Stimulated activated CD8-positive, alpha-beta memory T cell treated with anti-CD3 and anti-CD28 coated beads, Interleukin-4, amount 100 ng/mL, for 1 hour (primary cell): ENCODE measurements at regions not wholly inside any gene's neighbourhood (a gene's known extent, or its start where the extent isn't known, plus 50 kb on each side); places are given as distances from the start of the nearest gene placed in this dataset.
"Not testable (repeated sequence)": the region's sequence is repeated elsewhere in the genome, so short reads cannot be mapped to it uniquely, and the experiment has no call there.

ENCODE experiments used
- DNase-seq, 2 donors: peaks; one replicate each; pipeline ENCODE4 v3.0.0-alpha.2; 2020; ENCODE audit warnings: low read depth in 2 of 2, low spot score in 1 of 2

DNA sequence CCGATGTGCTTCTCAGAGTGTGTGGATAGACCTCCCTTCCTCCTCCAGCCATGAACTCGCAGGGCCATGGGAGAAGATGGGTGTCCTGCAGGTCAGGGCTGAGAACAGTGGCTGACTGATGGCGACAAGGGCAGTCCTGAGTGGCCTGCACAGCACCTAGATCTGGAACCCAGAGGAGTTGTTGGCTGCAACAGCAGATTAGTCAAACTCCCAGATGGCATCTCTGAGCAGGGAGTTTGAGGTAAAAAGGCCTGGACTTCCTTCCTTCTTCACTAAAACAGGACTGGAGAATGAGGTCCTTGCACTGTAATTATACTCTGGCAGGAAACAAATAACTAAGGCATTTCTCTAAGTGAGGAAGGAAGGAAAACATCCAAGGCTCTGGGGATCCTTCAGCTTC is 160.8 kb downstream of the MYCN start:
- DNase-seq: no peak

GRCh38 chr2:16100006-16100405 is 159.7 kb downstream of the MYCN start:
- no peak for DNase-seq

DNA sequence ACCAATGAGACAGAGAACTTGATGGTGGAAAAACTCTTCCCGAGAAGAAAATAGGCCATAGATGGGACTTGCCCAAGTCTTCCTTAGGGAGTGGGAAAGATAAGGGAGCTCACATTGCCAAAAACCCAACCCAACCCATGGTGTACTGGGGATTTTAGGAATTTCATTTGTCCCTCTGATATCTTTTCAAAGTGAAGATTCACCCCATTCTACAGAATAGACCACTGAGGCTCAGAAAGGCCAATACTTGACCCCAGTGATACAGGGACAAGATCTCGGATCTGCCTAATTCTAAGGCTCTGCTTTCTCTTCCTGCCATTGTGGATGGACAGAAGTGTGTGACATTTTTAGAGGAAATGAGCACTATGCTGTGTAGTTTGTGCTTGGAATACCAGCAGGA is 159.0 kb downstream of the MYCN start:
- DNase-seq: no peak

DNA sequence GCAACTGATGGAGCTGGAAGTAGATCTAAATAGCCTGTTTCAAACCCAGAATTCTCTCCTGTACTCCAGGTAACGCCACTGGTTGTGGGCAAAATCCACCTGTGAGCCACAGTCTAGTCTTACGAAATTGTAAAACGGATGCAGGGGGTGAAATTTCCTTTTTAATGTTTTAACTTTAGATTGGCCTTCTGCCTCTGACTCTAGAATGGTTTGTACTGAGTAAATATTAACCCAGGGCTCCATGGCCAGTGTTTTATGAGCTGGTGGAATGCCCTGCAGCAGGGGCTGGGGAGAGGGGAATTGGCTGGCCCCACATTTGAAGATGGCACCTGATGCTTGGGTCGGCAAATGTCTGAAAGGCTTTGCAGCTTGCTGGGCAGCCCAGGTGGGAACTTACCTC is 156.6 kb downstream of the MYCN start:
- DNase-seq: no peak

DNA sequence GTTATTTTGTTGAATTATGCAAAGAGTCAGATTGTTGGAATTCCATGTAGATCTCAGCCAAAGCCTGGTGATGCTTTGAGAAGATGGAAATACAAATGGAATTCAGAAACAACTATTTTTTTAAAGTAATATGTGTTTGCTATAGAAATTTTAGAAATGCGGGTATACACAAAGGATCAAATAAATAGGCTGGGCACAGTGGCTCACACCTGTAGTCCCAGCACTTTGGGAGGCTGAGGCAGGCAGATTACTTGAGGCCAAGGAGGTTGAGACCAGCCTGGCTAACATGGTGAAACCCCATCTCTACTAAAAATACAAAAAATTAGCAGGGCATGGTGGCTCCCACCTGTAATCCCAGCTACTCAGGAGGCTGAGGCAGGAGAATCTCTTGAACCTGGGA is 155.1 kb downstream of the MYCN start:
- not testable (repeated sequence) for DNase-seq

DNA sequence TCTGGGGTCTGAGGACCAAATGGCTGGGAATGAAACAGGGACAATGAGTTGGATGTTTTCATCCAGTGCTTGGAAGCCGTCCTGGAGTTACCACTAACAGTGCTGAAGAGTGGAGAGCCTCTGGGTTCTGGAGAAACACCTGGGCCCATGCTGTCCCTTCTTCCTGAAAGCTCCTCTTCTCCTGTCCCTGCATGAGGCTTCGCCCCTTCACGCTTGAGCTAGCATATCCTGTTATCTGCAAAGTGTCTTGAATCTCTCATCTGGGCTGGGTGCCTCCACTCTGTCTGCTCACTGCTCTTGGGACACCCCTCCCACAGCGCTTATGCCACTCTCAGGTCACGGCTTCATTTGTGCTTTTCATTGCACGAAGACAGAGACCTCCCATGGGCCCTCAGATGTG is 154.5 kb downstream of the MYCN start:
- DNase-seq: no peak

DNA sequence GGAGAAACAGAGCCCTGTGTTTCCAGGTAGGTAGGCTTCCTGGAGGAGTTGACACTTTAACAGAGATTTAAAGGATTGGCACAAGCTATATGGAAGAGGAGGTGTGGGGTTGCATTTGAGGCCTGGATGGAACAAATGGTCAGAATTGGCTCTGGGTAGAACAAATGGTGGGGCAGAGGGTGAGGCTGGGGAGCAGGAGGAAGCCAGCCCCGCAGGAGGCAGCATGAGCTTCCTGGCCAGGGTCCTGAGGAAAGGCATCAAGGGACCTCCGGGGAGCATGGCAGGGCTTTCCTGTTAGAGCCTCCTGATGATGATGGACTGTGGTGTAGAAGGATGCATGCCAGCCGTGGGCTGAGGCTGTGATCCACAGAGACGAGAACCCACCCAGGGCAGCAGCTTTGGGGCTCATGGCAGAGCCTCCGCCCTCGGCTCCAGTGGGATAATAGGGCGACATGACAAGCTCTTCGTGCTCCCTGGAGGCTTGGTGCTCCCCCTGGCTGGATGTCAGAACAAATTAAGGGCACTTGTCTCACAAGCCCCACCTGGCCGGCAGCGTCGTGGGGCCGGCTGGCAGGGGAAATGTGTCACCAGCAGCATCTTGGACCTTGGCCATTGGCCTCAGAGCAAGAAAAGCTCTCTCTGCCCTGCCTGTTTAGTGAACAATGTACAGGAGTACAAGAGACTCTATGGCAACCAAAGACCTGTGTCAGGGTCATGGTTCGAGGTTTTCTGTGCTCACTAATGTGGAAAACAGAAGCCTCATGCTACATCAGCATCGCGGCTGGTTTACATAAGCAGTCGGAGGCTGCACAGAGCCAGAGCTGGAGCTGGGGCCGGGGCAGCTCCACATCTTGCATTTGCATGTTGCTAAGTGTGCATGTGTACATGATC is 153.5 kb downstream of the MYCN start:
- no peak for DNase-seq

- DNase-seq: no peak
These were observed 152.7 kb downstream of the MYCN start for GRCh38 chr2:16092861-16093638.

GRCh38 chr2:16091576-16092282 is 151.4 kb downstream of the MYCN start:
- no peak for DNase-seq

GRCh38 chr2:16090650-16091575 is 150.6 kb downstream of the MYCN start:
- DNase-seq: no peak

DNA sequence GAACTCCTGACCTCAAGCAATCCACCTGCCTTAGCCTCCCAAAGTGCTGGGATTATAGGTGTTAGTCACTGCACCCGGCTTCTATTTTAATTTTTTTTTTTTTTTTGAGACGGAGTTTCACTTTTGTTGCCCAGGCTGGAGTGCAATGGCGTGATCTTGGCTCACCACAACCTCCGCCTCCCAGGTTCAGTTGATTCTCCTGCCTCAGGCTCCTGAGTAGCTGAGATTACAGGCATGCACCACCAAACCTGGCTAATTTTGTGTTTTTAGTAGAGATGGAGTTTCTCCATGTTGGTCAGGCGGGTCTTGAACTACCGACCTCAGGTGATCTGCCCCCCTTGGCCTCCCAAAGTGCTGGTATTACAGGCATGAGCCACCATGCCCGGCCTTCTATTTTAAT is 149.1 kb downstream of the MYCN start:
- not testable (repeated sequence) for DNase-seq

- no peak for DNase-seq
These were observed 148.4 kb downstream of the MYCN start for GRCh38 chr2:16088802-16089112.

DNA sequence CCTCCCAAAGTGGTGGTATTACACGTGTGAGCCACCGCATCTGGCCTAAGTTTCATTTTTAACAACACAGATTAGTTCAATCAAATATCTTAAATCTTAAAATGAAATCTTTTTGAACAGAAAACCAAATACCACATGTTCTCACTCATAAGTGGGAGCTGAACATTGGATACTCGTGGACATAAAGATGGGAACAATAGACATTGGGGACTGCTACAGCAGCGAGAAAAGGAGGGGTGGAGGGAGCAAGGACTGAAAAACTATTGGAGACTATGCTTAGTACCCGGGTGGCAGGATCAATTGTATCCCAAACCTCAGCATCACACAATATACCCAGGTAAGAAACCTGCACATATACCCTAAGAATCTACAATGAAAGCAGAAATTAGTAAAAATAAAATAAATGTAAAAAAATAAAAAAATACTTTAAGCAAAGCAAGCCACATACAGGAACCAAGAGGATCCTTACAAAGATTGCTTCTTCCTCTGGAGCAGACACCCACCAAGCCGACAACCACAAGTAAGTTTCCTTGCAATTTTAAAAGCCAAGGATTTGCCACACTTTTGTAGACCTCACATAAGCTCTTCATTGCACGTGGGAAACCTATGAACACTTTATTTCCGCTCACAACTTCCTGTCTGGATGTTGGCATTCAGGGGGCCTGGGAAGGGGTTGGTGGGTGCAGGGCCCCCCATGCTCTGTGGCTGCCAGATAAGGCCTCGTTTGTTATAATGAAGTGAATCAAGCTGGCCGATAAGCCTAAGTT is 147.9 kb downstream of the MYCN start:
- no peak for DNase-seq

DNA sequence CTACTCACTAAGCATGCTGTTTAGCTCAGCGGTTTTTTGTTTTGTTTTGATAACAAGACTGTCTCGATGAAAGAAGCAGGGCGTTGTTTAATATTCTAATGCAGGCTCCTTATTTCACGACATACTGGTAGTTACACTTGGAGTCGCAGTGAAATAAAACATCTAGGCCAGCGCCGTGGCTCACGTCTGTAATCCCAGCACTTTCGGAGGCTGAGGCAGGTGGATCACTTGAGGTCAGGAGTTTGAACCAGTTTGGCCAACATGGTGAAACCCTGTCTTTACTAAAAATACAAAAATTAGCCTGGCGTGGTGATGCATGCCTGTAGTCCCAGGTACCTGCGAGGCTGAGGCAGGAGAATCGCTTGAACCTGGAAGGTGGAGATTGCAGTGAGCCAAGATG is 145.8 kb downstream of the MYCN start:
- not testable (repeated sequence) for DNase-seq

GRCh38 chr2:16085073-16085472 is 144.7 kb downstream of the MYCN start:
- DNase-seq: no peak

- DNase-seq: no peak
These were observed 143.9 kb downstream of the MYCN start for GRCh38 chr2:16084274-16084673.

- DNase-seq: no peak
These were observed 141.9 kb downstream of the MYCN start for GRCh38 chr2:16082276-16082675.

DNA sequence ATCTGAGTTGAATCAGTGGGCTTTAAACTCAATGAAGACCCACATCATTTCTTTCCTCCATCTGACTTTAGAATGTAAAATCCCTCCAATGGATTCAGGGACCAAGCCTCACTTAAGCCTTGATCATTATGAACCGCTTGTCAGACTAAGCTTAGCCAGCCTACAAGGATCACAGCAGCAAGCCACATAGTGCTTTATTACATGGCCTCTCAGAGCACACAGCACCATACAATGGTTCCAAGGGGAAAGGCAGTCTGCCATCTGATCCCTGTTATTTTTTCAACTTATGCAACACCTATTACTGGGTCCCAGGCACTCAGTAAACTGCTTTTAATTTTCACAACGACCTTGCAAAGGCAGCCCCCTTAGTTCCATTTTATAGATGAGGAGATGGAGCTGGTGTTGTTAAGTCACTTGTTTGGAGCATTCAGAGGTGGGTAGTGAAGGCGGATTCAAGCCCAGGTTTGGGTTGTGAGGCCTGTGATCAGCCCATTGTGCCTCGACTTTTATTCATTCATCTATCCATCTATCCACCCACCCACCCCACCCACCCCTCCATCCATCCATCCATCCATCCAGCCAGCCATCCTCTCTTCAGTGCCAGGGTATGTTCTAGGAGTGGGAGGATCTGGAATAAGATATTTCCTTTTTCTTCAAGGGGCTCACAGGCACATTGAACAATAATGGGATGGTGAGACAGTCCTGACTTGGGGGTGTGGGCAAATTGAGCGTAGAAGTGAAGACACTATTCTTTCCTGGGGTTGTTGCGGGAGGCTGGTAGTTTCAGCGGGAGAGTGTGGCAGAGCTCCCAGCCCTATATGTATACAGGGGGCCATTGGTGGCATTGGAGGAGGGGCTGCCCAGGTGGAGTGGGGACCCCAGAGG is 141.2 kb downstream of the MYCN start:
- no peak for DNase-seq

- no peak for DNase-seq
These were observed 140.2 kb downstream of the MYCN start for GRCh38 chr2:16080516-16080915.
